HuH-7.5 (cell line): ENCODE measurements at regions not wholly inside any gene's neighbourhood (a gene's known extent, or its start where the extent isn't known, plus 50 kb on each side); places are given as distances from the start of the nearest gene placed in this dataset.

ENCODE experiments used
- DNase-seq: peaks from one replicate; pipeline ENCODE4 v3.0.0; 2011; ENCODE audit warnings: low spot score

GRCh38 chr13:62292714-62293480 is 877.2 kb upstream of the PCDH20 start:
- DNase-seq, result no peak

- DNase-seq, result no peak
Observed at GRCh38 chr13:62290542-62290941, 874.9 kb upstream of the PCDH20 start.

- DNase-seq, result no peak
Observed at GRCh38 chr13:62287764-62288163, 872.1 kb upstream of the PCDH20 start.

- no peak for DNase-seq
Observed at GRCh38 chr13:62280590-62280989, 864.9 kb upstream of the PCDH20 start.

- DNase-seq, result no peak
Observed at GRCh38 chr13:62278271-62278670, 862.6 kb upstream of the PCDH20 start.

- no peak for DNase-seq
Observed at GRCh38 chr13:62251734-62252133, 836.1 kb upstream of the PCDH20 start.

- DNase-seq, result no peak
Observed at GRCh38 chr13:62250501-62251201, 835.0 kb upstream of the PCDH20 start.

- DNase-seq, result no peak
Observed at GRCh38 chr13:62246581-62246980, 830.9 kb upstream of the PCDH20 start.

GRCh38 chr13:62243106-62243505 is 827.5 kb upstream of the PCDH20 start:
- DNase-seq, result no peak

GRCh38 chr13:62234780-62235440 is 819.3 kb upstream of the PCDH20 start:
- DNase-seq, result no peak

GRCh38 chr13:62210951-62211350 is 795.3 kb upstream of the PCDH20 start:
- no peak for DNase-seq

GRCh38 chr13:62209529-62209928 is 793.9 kb upstream of the PCDH20 start:
- DNase-seq, result no peak

GRCh38 chr13:62207388-62207787 is 791.7 kb upstream of the PCDH20 start:
- DNase-seq, result no peak

- DNase-seq, result no peak
Observed at GRCh38 chr13:62206165-62206564, 790.5 kb upstream of the PCDH20 start.

GRCh38 chr13:62205273-62205672 is 789.6 kb upstream of the PCDH20 start:
- no peak for DNase-seq

GRCh38 chr13:62194371-62194770 is 778.7 kb upstream of the PCDH20 start:
- no peak for DNase-seq

- no peak for DNase-seq
Observed at GRCh38 chr13:62193919-62194318, 778.3 kb upstream of the PCDH20 start.

- DNase-seq, result no peak
Observed at GRCh38 chr13:62185631-62186255, 770.1 kb upstream of the PCDH20 start.

- no peak for DNase-seq
Observed at GRCh38 chr13:62176051-62176450, 760.4 kb upstream of the PCDH20 start.

GRCh38 chr13:62173958-62174357 is 758.3 kb upstream of the PCDH20 start:
- no peak for DNase-seq

GRCh38 chr13:62171697-62172096 is 756.0 kb upstream of the PCDH20 start:
- no peak for DNase-seq

- no peak for DNase-seq
Observed at GRCh38 chr13:62168891-62169290, 753.2 kb upstream of the PCDH20 start.
